HEK293 (cell line): ENCODE measurements at regions not wholly inside any gene's neighbourhood (a gene's known extent, or its start where the extent isn't known, plus 50 kb on each side); places are given as distances from the start of the nearest gene placed in this dataset.
A peak's percentile ranks its signal among the peaks of the same experiment; 100 is the strongest.

Experiments
- CTCF ChIA-PET: fragments of 350-600 bp; formaldehyde crosslinking; extraction: SDS; loops from one replicate; lab custom pipeline; 2021; ENCODE audit warnings: antibody characterized with exemption; lab: Yijun Ruan, JAX
- POLR2A ChIA-PET: fragments of 300-600 bp; formaldehyde crosslinking; extraction: SDS; loops from one replicate; lab custom pipeline; 2020; ENCODE audit warnings: antibody characterized with exemption, inconsistent platforms; lab: Yijun Ruan, JAX
- H3K27ac ChIP-seq: fragments of 200-500 bp; sonication (Bioruptor generic); 2 replicates; pipeline ENCODE4 v1.5.1; 2014; ENCODE audit warnings: low read depth, low read length, control low read depth, inconsistent platforms; ENCODE audit errors: extremely low read depth
- H3K36me3 ChIP-seq, 2 experiments: fragments of 200-500 bp in 1 of 2; sonication (Bioruptor generic) in 1 of 2; 1 replicate in 1 of 2; 2 replicates in 1 of 2; pipeline ENCODE4 v1.5.1; 2014 to 2017; ENCODE audit warnings: inconsistent platforms in 2 of 2, low read length in 2 of 2; ENCODE audit not compliant: control insufficient read depth in 2 of 2, insufficient read depth in 1 of 2
- H3K4me1 ChIP-seq: fragments of 200-500 bp; sonication (Bioruptor generic); 2 replicates; pipeline ENCODE4 v1.5.1; 2014; ENCODE audit warnings: mild to moderate bottlenecking, low read length, inconsistent platforms; ENCODE audit not compliant: control insufficient read depth, insufficient read depth
- H3K4me3 ChIP-seq: 2 replicates; pipeline ENCODE4 v1.5.1; 2011; ENCODE audit warnings: low read depth, mild to moderate bottlenecking, control low read depth, low read length, moderate library complexity
- H3K9me3 ChIP-seq: fragments of 200-500 bp; sonication (Bioruptor generic); 2 replicates; pipeline ENCODE4 v1.5.1; 2014; ENCODE audit warnings: low read depth, low read length, inconsistent platforms; ENCODE audit not compliant: control insufficient read depth, insufficient read depth
- GLIS1 ChIP-seq: fragments of 450-650 bp; formaldehyde crosslinking; IDR thresholded peaks from 2 replicates; pipeline ENCODE4 v1.5.1; 2016; ENCODE audit warnings: missing biosample characterization, missing genetic modification characterization
- KLF1 ChIP-seq: fragments of 450-650 bp; formaldehyde crosslinking; IDR thresholded peaks from 2 replicates; pipeline ENCODE4 v1.5.1; 2016; ENCODE audit warnings: missing biosample characterization, missing genetic modification characterization
- KLF10 ChIP-seq: fragments of 450-650 bp; IDR thresholded peaks from 2 replicates; pipeline ENCODE4 v1.5.1; 2018; ENCODE audit warnings: missing biosample characterization, mild to moderate bottlenecking, missing genetic modification characterization
- OVOL3 ChIP-seq: fragments of 450-650 bp; formaldehyde crosslinking; IDR thresholded peaks from 2 replicates; pipeline ENCODE4 v1.5.1; 2016; ENCODE audit warnings: missing biosample characterization, missing genetic modification characterization
- RBAK ChIP-seq: fragments of 450-650 bp; formaldehyde crosslinking; IDR thresholded peaks from 2 replicates; pipeline ENCODE4 v1.5.1; 2016; ENCODE audit warnings: missing biosample characterization, missing genetic modification characterization
- ZBTB17 ChIP-seq: fragments of 450-650 bp; formaldehyde crosslinking; IDR thresholded peaks from 2 replicates; pipeline ENCODE4 v1.5.1; 2016; ENCODE audit warnings: missing biosample characterization, missing genetic modification characterization
- ZBTB48 ChIP-seq: fragments of 450-650 bp; formaldehyde crosslinking; IDR thresholded peaks from 2 replicates; pipeline ENCODE4 v1.5.1; 2016; ENCODE audit warnings: missing biosample characterization, missing genetic modification characterization
- ZIC2 ChIP-seq: fragments of 450-650 bp; formaldehyde crosslinking; IDR thresholded peaks from 2 replicates; pipeline ENCODE4 v1.5.1; 2016; ENCODE audit warnings: missing biosample characterization, missing genetic modification characterization
- ZNF324 ChIP-seq: fragments of 450-650 bp; formaldehyde crosslinking; IDR thresholded peaks from 2 replicates; pipeline ENCODE4 v1.5.1; 2016; ENCODE audit warnings: missing biosample characterization, missing genetic modification characterization
- ZNF366 ChIP-seq: fragments of 450-650 bp; formaldehyde crosslinking; conservative IDR thresholded peaks from 2 replicates; pipeline ENCODE4 v1.5.1; 2016; ENCODE audit warnings: missing biosample characterization, missing genetic modification characterization
- ZNF514 ChIP-seq: fragments of 450-650 bp; formaldehyde crosslinking; IDR thresholded peaks from 2 replicates; pipeline ENCODE4 v1.5.1; 2016; ENCODE audit warnings: missing biosample characterization, missing genetic modification characterization
- ZNF548 ChIP-seq: fragments of 450-650 bp; formaldehyde crosslinking; IDR thresholded peaks from 2 replicates; pipeline ENCODE4 v1.5.1; 2016; ENCODE audit warnings: missing biosample characterization, missing genetic modification characterization
- ZNF555 ChIP-seq: fragments of 450-650 bp; formaldehyde crosslinking; conservative IDR thresholded peaks from 2 replicates; pipeline ENCODE4 v1.5.1; 2017; ENCODE audit warnings: missing biosample characterization, mild to moderate bottlenecking, missing genetic modification characterization, inconsistent platforms
- ZNF558 ChIP-seq: fragments of 450-650 bp; formaldehyde crosslinking; IDR thresholded peaks from 2 replicates; pipeline ENCODE4 v1.5.1; 2016; ENCODE audit warnings: missing biosample characterization, missing genetic modification characterization
- ZNF623 ChIP-seq: fragments of 450-650 bp; formaldehyde crosslinking; IDR thresholded peaks from 2 replicates; pipeline ENCODE4 v1.5.1; 2016; ENCODE audit warnings: missing biosample characterization, missing genetic modification characterization
- ZNF629 ChIP-seq: fragments of 450-650 bp; formaldehyde crosslinking; IDR thresholded peaks from 2 replicates; pipeline ENCODE4 v1.5.1; 2017; ENCODE audit warnings: missing biosample characterization, missing genetic modification characterization
- ZNF654 ChIP-seq: fragments of 450-650 bp; formaldehyde crosslinking; IDR thresholded peaks from 2 replicates; pipeline ENCODE4 v1.5.1; 2016; ENCODE audit warnings: low read depth, missing biosample characterization, missing genetic modification characterization
- ZNF664 ChIP-seq: fragments of 450-650 bp; formaldehyde crosslinking; IDR thresholded peaks from 2 replicates; pipeline ENCODE4 v1.5.1; 2016; ENCODE audit warnings: missing biosample characterization, missing genetic modification characterization
- ZNF768 ChIP-seq: fragments of 450-650 bp; formaldehyde crosslinking; IDR thresholded peaks from 2 replicates; pipeline ENCODE4 v1.5.1; 2018; ENCODE audit warnings: missing biosample characterization, mild to moderate bottlenecking, missing genetic modification characterization
- ZNF777 ChIP-seq: fragments of 450-650 bp; formaldehyde crosslinking; IDR thresholded peaks from 2 replicates; pipeline ENCODE4 v1.5.1; 2017; ENCODE audit warnings: missing biosample characterization, missing genetic modification characterization, borderline replicate concordance
- ZNF830 ChIP-seq: fragments of 450-650 bp; IDR thresholded peaks from 2 replicates; pipeline ENCODE4 v1.5.0; 2018; ENCODE audit warnings: missing biosample characterization, missing genetic modification characterization, low read depth, mild to moderate bottlenecking, moderate library complexity
- TF ChIP-seq, protein P1 (sequence below): fragments of 450-650 bp; formaldehyde crosslinking; IDR thresholded peaks from 2 replicates; pipeline ENCODE4 v1.5.1; 2016; ENCODE audit warnings: missing biosample characterization, missing genetic modification characterization, borderline replicate concordance
- TF ChIP-seq, protein P2 (sequence below): fragments of 450-650 bp; IDR thresholded peaks from 2 replicates; pipeline ENCODE4 v1.5.1; 2018; ENCODE audit warnings: missing biosample characterization, mild to moderate bottlenecking, missing genetic modification characterization

- CTCF ChIA-PET: interaction anchor here (0.6 kb wide), 1 partner anchor 291 kb away, joined by 3 read pairs; no protein-coding TSS in a partner anchor
- no peak overlapping the region for H3K4me3 ChIP-seq
- H3K27ac ChIP-seq: no peak overlapping the region
- H3K36me3 ChIP-seq: no peaks in the 10 kb centered on the region
- no peaks in the 10 kb centered on the region for H3K9me3 ChIP-seq
- POLR2A ChIA-PET: interaction anchor here (0.5 kb wide), 1 partner anchor 72 kb away, joined by 3 read pairs; no protein-coding TSS in a partner anchor
- no peaks in the 10 kb centered on the region for H3K4me1 ChIP-seq
- TF ChIP-seq KLF1 (tag by site-specific recombination): peak; percentile 47
- no peak for TF ChIP-seq ZNF514 (tag by site-specific recombination)
- TF ChIP-seq ZBTB48: no peak
These were observed 359.2 kb downstream of the BUD13 start for GRCh38 chr11:116413301-116414242.

DNA sequence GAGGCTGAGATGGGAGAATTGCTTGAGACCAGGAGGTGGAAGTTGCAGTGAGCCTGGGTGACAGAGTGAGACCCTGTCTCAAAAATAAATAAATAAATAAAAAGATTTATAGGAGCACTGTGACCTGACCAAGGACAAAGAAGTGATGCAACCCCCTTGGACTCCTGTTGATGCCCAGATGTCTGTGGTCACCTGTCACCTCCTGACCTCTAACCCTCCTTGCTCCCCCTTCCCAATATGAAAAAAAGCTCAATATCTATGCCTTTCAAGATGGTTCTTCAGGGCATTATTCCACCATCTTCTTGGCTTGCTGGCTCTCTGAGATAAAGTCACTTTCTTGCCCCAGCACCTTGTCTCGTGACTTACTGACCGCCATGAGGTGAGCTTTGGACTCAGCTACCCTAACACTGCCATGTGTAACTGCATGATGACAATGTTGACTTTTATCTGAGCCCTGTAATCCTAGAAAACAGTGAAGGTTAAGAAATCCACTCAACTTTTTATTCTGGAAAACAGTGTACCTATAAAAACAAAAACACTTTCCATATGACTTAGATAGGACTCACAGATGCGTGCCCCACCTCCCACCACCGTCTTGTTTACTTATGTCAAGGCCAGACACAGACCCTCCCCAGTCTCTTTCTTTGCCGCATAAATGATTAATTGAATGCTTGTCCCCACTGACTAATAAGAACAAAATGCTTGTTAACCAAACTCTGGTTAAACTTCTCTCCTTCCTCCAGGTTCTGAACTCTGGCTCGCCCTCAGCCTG lies 360.5 kb downstream of the BUD13 start:
- Histone ChIP-seq H3K4me3 (no peak overlapping the region), H3K36me3 (no peaks in the 10 kb centered on the region), H3K9me3 (no peaks in the 10 kb centered on the region), H3K27ac (no peak overlapping the region), H3K4me1 (no peaks in the 10 kb centered on the region)
- CTCF ChIA-PET: no interaction called here
- POLR2A ChIA-PET: no interaction called here
- no peak for TF ChIP-seq ZNF629
- TF ChIP-seq ZNF366 (tag by site-specific recombination): no peak
- no peak for TF ChIP-seq ZNF664 (tag by site-specific recombination)
- no peak for TF ChIP-seq ZNF623
- TF ChIP-seq RBAK (tag by site-specific recombination): no peak
- TF ChIP-seq OVOL3 (tag by site-specific recombination): no peak
- no peak for TF ChIP-seq ZNF558 (tag by site-specific recombination)
- no peak for TF ChIP-seq ZNF324 (tag by site-specific recombination)
- TF ChIP-seq ZNF548: no peak
- no peak for TF ChIP-seq ZNF830 (tag by site-specific recombination)
- no peak for TF ChIP-seq ZIC2 (tag by site-specific recombination)
- TF ChIP-seq GLIS1 (tag by site-specific recombination): no peak
- TF ChIP-seq ZNF654 (tag by site-specific recombination): no peak
- TF ChIP-seq ZNF555 (tag by site-specific recombination): no peak

GRCh38 chr11:116409238-116409637 lies 363.5 kb downstream of the BUD13 start:
- Histone ChIP-seq H3K36me3 (no peaks in the 10 kb centered on the region), H3K27ac (no peak overlapping the region), H3K9me3 (no peaks in the 10 kb centered on the region), H3K4me3 (no peak overlapping the region), H3K4me1 (no peaks in the 10 kb centered on the region)
- ChIA-PET CTCF (interaction anchor here (0.6 kb wide), 1 partner anchor 283 kb away, joined by 3 read pairs; no protein-coding TSS in a partner anchor), POLR2A (no interaction called here)
- TF ChIP-seq ZNF768 (tag by site-specific recombination) (no peak), KLF10 (no peak), ZNF777 (tag by site-specific recombination) (no peak), ZBTB17 (tag by site-specific recombination) (no peak)
- TF ChIP-seq, protein P1, sequence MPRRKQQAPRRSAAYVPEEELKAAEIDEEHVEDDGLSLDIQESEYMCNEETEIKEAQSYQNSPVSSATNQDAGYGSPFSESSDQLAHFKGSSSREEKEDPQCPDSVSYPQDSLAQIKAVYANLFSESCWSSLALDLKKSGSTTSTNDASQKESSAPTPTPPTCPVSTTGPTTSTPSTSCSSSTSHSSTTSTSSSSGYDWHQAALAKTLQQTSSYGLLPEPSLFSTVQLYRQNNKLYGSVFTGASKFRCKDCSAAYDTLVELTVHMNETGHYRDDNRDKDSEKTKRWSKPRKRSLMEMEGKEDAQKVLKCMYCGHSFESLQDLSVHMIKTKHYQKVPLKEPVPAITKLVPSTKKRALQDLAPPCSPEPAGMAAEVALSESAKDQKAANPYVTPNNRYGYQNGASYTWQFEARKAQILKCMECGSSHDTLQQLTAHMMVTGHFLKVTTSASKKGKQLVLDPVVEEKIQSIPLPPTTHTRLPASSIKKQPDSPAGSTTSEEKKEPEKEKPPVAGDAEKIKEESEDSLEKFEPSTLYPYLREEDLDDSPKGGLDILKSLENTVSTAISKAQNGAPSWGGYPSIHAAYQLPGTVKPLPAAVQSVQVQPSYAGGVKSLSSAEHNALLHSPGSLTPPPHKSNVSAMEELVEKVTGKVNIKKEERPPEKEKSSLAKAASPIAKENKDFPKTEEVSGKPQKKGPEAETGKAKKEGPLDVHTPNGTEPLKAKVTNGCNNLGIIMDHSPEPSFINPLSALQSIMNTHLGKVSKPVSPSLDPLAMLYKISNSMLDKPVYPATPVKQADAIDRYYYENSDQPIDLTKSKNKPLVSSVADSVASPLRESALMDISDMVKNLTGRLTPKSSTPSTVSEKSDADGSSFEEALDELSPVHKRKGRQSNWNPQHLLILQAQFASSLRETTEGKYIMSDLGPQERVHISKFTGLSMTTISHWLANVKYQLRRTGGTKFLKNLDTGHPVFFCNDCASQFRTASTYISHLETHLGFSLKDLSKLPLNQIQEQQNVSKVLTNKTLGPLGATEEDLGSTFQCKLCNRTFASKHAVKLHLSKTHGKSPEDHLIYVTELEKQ (tag by site-specific recombination): no peak
- TF ChIP-seq, protein P2, sequence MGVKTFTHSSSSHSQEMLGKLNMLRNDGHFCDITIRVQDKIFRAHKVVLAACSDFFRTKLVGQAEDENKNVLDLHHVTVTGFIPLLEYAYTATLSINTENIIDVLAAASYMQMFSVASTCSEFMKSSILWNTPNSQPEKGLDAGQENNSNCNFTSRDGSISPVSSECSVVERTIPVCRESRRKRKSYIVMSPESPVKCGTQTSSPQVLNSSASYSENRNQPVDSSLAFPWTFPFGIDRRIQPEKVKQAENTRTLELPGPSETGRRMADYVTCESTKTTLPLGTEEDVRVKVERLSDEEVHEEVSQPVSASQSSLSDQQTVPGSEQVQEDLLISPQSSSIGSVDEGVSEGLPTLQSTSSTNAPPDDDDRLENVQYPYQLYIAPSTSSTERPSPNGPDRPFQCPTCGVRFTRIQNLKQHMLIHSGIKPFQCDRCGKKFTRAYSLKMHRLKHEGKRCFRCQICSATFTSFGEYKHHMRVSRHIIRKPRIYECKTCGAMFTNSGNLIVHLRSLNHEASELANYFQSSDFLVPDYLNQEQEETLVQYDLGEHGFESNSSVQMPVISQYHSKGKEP (tag by site-specific recombination): no peak
